ENCODE measurements at regions not wholly inside any gene's neighbourhood (a gene's known extent, or its start where the extent isn't known, plus 50 kb on each side); places are given as distances from the start of the nearest gene placed in this dataset.

GRCh38 chr2:16972276-16972675 lies 306.6 kb upstream of the CYRIA start:
- no peaks in the 10 kb centered on the region for H3K79me1 ChIP-seq (ENCODE audit: insufficient read depth, low read depth, low read length, poor library complexity, severe bottlenecking)
- H2BK120ac ChIP-seq (ENCODE audit: low read depth, low read length, poor library complexity, severe bottlenecking), result no peak overlapping the region
- no peak for DNase-seq
- no peak overlapping the region for H3K18ac ChIP-seq (ENCODE audit: insufficient read length, low read depth, low read length)
- no peaks in the 10 kb centered on the region for H4K20me1 ChIP-seq (ENCODE audit: control insufficient read depth, insufficient read depth, insufficient read length)
- H3K9me3 ChIP-seq (ENCODE audit: control insufficient read depth, low read depth, low read length), result no peaks in the 10 kb centered on the region
- H3K56ac ChIP-seq (ENCODE audit: insufficient read length, low read depth, low read length), result no peak overlapping the region
- no peaks in the 10 kb centered on the region for H3K23me2 ChIP-seq (ENCODE audit: insufficient read length, low read depth, low read length, poor library complexity, severe bottlenecking)
- H3K23ac ChIP-seq (ENCODE audit: insufficient read length, low read depth, low read length), result no peak overlapping the region
- H3T11ph ChIP-seq (ENCODE audit: low read length), result no peak overlapping the region
- no peak overlapping the region for H4K91ac ChIP-seq (ENCODE audit: insufficient read length, low read depth, low read length)
- H3K9ac ChIP-seq (ENCODE audit: extremely low read depth, insufficient read length, low read length), result no peak overlapping the region
- H3K14ac ChIP-seq (ENCODE audit: insufficient read depth, low read length), result no peak overlapping the region
- Mint-ChIP-seq H3K27ac (no peak overlapping the region), H3K4me3 (no peak overlapping the region), H3K9me3 (no peaks in the 10 kb centered on the region), H3K36me3 (ENCODE audit: insufficient read depth in 1 of 3, low read depth in 3 of 3) (no peaks in the 10 kb centered on the region), H3K4me1 (no peaks in the 10 kb centered on the region), H3K27me3 (ENCODE audit: low read depth) (no peaks in the 10 kb centered on the region; the same call in 1 of the 2 replicates)
- H3K4me2 ChIP-seq (ENCODE audit: insufficient read depth, insufficient read length, low read length), result no peak overlapping the region
- no peak overlapping the region for H2BK20ac ChIP-seq (ENCODE audit: low read depth, low read length, poor library complexity, severe bottlenecking)
- no peak overlapping the region for H4K5ac ChIP-seq (ENCODE audit: insufficient read length, low read depth, low read length)
- no peaks in the 10 kb centered on the region for H3K4me1 ChIP-seq (ENCODE audit: insufficient read depth, low read length)
- H3K79me2 ChIP-seq (ENCODE audit: insufficient read depth, low read length), result no peaks in the 10 kb centered on the region
- no peak overlapping the region for H2AFZ ChIP-seq (ENCODE audit: low read length)
- H4K8ac ChIP-seq (replicated peaks; ENCODE audit: insufficient read length, low read depth, low read length), result no peak overlapping the region
- H2AK5ac ChIP-seq (ENCODE audit: insufficient read length, low read length), result no peak overlapping the region
- H3K27ac ChIP-seq (ENCODE audit: insufficient read length, low read depth, low read length), result no peak overlapping the region
- H2BK12ac ChIP-seq (ENCODE audit: insufficient read length, low read depth, low read length), result no peak overlapping the region
- no peak overlapping the region for H3K4ac ChIP-seq (ENCODE audit: low read depth, low read length)
- no CpG with 5 or more reads among the region's 1 CpG for WGBS (ENCODE audit: extremely low coverage, insufficient read length, low lambda C conversion rate)
- H3K27me3 ChIP-seq (ENCODE audit: insufficient read depth, low read length), result no peaks in the 10 kb centered on the region
- TF ChIP-seq CTCF (conservative IDR thresholded peaks at IDR 0.05), result no peak
- H2BK5ac ChIP-seq (ENCODE audit: insufficient read length, low read length), result no peak overlapping the region
- H2BK15ac ChIP-seq (ENCODE audit: low read depth, low read length), result no peak overlapping the region

Measured in H9 (cell line).